WTC11 (cell line): ENCODE measurements at regions not wholly inside any gene's neighbourhood (a gene's known extent, or its start where the extent isn't known, plus 50 kb on each side); places are given as distances from the start of the nearest gene placed in this dataset.

Experiments
- ATAC-seq: fragments of 200-7000 bp; cut with Tn5 transposase; 2 replicates; pipeline ENCODE4 v1.10.0; 2021; ENCODE audit warnings: mild to moderate bottlenecking, moderate library complexity
- CTCF ChIA-PET: fragments of 300-600 bp; sonication (Branson Sonifier 250); formaldehyde crosslinking; loops from one replicate; lab custom pipeline; 2021; ENCODE audit warnings: antibody characterized with exemption; lab: Charles Lee
- POLR2A ChIA-PET: fragments of 350-600 bp; sonication (Branson Sonifier 250); formaldehyde crosslinking; loops from one replicate; lab custom pipeline; 2021; ENCODE audit warnings: antibody characterized with exemption; lab: Charles Lee
- DNase-seq: peaks from one replicate; pipeline ENCODE4 v3.0.0; 2021; ENCODE audit warnings: low spot score
- H3K27ac Mint-ChIP-seq: 2 replicates; pipeline ENCODE4 v1.8.0; 2021; ENCODE audit warnings: mixed read lengths
- H3K27me3 Mint-ChIP-seq: 2 replicates; pipeline ENCODE4 v1.8.0; 2021; ENCODE audit warnings: low read depth, mild to moderate bottlenecking, moderate library complexity, mixed read lengths
- H3K36me3 Mint-ChIP-seq: 2 replicates; pipeline ENCODE4 v1.8.0; 2021; ENCODE audit warnings: mixed read lengths
- H3K4me1 Mint-ChIP-seq: 2 replicates; pipeline ENCODE4 v1.8.0; 2022; ENCODE audit warnings: mixed read lengths
- H3K4me3 Mint-ChIP-seq: 2 replicates; pipeline ENCODE4 v1.8.0; 2021; ENCODE audit warnings: mild to moderate bottlenecking, moderate library complexity, mixed read lengths
- H3K9me3 Mint-ChIP-seq: 2 replicates; pipeline ENCODE4 v1.8.0; 2021; ENCODE audit warnings: mixed read lengths
- AR ChIP-seq: fragments of 250-450 bp; sonication (Bioruptor Pico); IDR thresholded peaks from 2 replicates; pipeline ENCODE4 v1.9.0; 2021; ENCODE audit warnings: mild to moderate bottlenecking
- CBFB ChIP-seq: sonication (generic); formaldehyde crosslinking; IDR thresholded peaks from 2 replicates; pipeline ENCODE4 v1.8.1; 2022; ENCODE audit warnings: mild to moderate bottlenecking, low read depth, missing genetic modification reagents
- FOXJ3 ChIP-seq: sonication (generic); formaldehyde crosslinking; IDR thresholded peaks from 2 replicates; pipeline ENCODE4 v1.9.0; 2021; ENCODE audit warnings: missing genetic modification reagents, mild to moderate bottlenecking, borderline replicate concordance
- FOXK1 ChIP-seq: sonication (generic); formaldehyde crosslinking; IDR thresholded peaks from 2 replicates; pipeline ENCODE4 v1.8.0; 2022; ENCODE audit warnings: mild to moderate bottlenecking, moderate library complexity, missing genetic modification reagents
- FOXP1 ChIP-seq: sonication (generic); formaldehyde crosslinking; IDR thresholded peaks from 2 replicates; pipeline ENCODE4 v1.8.0; 2022; ENCODE audit warnings: missing genetic modification reagents, mild to moderate bottlenecking, moderate library complexity, borderline replicate concordance
- IRF2 ChIP-seq: sonication (generic); formaldehyde crosslinking; IDR thresholded peaks from 2 replicates; pipeline ENCODE4 v1.8.0; 2022; ENCODE audit warnings: low read depth, missing genetic modification reagents, borderline replicate concordance
- JUN ChIP-seq: sonication (generic); formaldehyde crosslinking; IDR thresholded peaks from 2 replicates; pipeline ENCODE4 v1.8.0; 2023; ENCODE audit warnings: mild to moderate bottlenecking, missing genetic modification reagents
- MAX ChIP-seq: sonication (generic); formaldehyde crosslinking; IDR thresholded peaks from 2 replicates; pipeline ENCODE4 v1.8.0; 2022; ENCODE audit warnings: mild to moderate bottlenecking, missing genetic modification reagents
- MYBL2 ChIP-seq: sonication (generic); formaldehyde crosslinking; IDR thresholded peaks from 2 replicates; pipeline ENCODE4 v1.8.1; 2023; ENCODE audit warnings: mild to moderate bottlenecking, moderate library complexity, missing genetic modification reagents
- SOX15 ChIP-seq: fragments of 250-450 bp; sonication (Bioruptor Pico); IDR thresholded peaks from 2 replicates; pipeline ENCODE4 v1.9.0; 2021; ENCODE audit warnings: mild to moderate bottlenecking
- ZMAT4 ChIP-seq: fragments of 250-450 bp; sonication (Bioruptor Pico); IDR thresholded peaks from 2 replicates; pipeline ENCODE4 v1.9.0; 2021; ENCODE audit warnings: mild to moderate bottlenecking
- ZNF232 ChIP-seq: sonication (generic); formaldehyde crosslinking; IDR thresholded peaks from 2 replicates; pipeline ENCODE4 v1.8.0; 2022; ENCODE audit warnings: mild to moderate bottlenecking, missing genetic modification reagents
- ZNF263 ChIP-seq: sonication (generic); formaldehyde crosslinking; IDR thresholded peaks from 2 replicates; pipeline ENCODE4 v1.8.1; 2022; ENCODE audit warnings: low read depth, mild to moderate bottlenecking, moderate library complexity, missing genetic modification reagents
- ZNF416 ChIP-seq: fragments of 250-450 bp; sonication (Bioruptor Pico); IDR thresholded peaks from 2 replicates; pipeline ENCODE4 v1.9.0; 2021; ENCODE audit warnings: mild to moderate bottlenecking, inconsistent platforms
- ZNF423 ChIP-seq: fragments of 250-450 bp; sonication (Bioruptor Pico); IDR thresholded peaks from 2 replicates; pipeline ENCODE4 v2.1.2; 2022; ENCODE audit warnings: mild to moderate bottlenecking, moderate library complexity
- TF ChIP-seq, protein P1 (sequence below): fragments of 250-450 bp; sonication (Bioruptor Pico); IDR thresholded peaks from 2 replicates; pipeline ENCODE4 v1.9.0; 2021; ENCODE audit warnings: mild to moderate bottlenecking, borderline replicate concordance
- TF ChIP-seq, protein P2 (sequence below): sonication (generic); formaldehyde crosslinking; IDR thresholded peaks from 2 replicates; pipeline ENCODE4 v1.8.1; 2023; ENCODE audit warnings: mild to moderate bottlenecking, missing genetic modification reagents

GRCh38 chr11:123323568-123323967 is 106.5 kb upstream of the GRAMD1B start:
- CTCF ChIA-PET: no interaction called here
- H3K27me3 Mint-ChIP-seq: no peaks in the 10 kb centered on the region
- no peak for TF ChIP-seq AR (CRISPR knock-in tag)
- TF ChIP-seq, all 79 proteins: peak for 0
- H3K4me1 Mint-ChIP-seq: no peaks in the 10 kb centered on the region
- H3K9me3 Mint-ChIP-seq: no peaks in the 10 kb centered on the region
- POLR2A ChIA-PET: no interaction called here
- H3K27ac Mint-ChIP-seq: no peak overlapping the region
- H3K36me3 Mint-ChIP-seq: no peaks in the 10 kb centered on the region
- no peak overlapping the region for H3K4me3 Mint-ChIP-seq
- no peak for ATAC-seq
- no peak for DNase-seq

GRCh38 chr11:123321636-123322035 is 108.4 kb upstream of the GRAMD1B start:
- ChIA-PET POLR2A (no interaction called here), CTCF (interaction anchor here (1.4 kb wide), 1 partner anchor 219 kb away, joined by 3 read pairs; no protein-coding TSS in a partner anchor)
- Mint-ChIP-seq H3K27me3 (peaks cover 3% of the 10 kb centered on the region), H3K9me3 (no peaks in the 10 kb centered on the region), H3K36me3 (no peaks in the 10 kb centered on the region), H3K27ac (no peak overlapping the region), H3K4me3 (no peak overlapping the region), H3K4me1 (no peaks in the 10 kb centered on the region)
- DNase-seq (no peak), ATAC-seq (no peak)
- TF ChIP-seq FOXK1 (CRISPR knock-in tag) (no peak), CBFB (no peak), ZMAT4 (no peak), ZNF416 (no peak), JUN (CRISPR knock-in tag) (no peak), MAX (no peak), ZNF232 (CRISPR knock-in tag) (no peak), FOXJ3 (CRISPR knock-in tag) (no peak), MYBL2 (CRISPR knock-in tag) (no peak), ZNF423 (no peak), FOXP1 (no peak), SOX15 (no peak), ZNF263 (CRISPR knock-in tag) (no peak), IRF2 (no peak)
- TF ChIP-seq, protein P1, sequence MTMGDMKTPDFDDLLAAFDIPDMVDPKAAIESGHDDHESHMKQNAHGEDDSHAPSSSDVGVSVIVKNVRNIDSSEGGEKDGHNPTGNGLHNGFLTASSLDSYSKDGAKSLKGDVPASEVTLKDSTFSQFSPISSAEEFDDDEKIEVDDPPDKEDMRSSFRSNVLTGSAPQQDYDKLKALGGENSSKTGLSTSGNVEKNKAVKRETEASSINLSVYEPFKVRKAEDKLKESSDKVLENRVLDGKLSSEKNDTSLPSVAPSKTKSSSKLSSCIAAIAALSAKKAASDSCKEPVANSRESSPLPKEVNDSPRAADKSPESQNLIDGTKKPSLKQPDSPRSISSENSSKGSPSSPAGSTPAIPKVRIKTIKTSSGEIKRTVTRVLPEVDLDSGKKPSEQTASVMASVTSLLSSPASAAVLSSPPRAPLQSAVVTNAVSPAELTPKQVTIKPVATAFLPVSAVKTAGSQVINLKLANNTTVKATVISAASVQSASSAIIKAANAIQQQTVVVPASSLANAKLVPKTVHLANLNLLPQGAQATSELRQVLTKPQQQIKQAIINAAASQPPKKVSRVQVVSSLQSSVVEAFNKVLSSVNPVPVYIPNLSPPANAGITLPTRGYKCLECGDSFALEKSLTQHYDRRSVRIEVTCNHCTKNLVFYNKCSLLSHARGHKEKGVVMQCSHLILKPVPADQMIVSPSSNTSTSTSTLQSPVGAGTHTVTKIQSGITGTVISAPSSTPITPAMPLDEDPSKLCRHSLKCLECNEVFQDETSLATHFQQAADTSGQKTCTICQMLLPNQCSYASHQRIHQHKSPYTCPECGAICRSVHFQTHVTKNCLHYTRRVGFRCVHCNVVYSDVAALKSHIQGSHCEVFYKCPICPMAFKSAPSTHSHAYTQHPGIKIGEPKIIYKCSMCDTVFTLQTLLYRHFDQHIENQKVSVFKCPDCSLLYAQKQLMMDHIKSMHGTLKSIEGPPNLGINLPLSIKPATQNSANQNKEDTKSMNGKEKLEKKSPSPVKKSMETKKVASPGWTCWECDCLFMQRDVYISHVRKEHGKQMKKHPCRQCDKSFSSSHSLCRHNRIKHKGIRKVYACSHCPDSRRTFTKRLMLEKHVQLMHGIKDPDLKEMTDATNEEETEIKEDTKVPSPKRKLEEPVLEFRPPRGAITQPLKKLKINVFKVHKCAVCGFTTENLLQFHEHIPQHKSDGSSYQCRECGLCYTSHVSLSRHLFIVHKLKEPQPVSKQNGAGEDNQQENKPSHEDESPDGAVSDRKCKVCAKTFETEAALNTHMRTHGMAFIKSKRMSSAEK (CRISPR knock-in tag): no peak
- TF ChIP-seq, protein P2, sequence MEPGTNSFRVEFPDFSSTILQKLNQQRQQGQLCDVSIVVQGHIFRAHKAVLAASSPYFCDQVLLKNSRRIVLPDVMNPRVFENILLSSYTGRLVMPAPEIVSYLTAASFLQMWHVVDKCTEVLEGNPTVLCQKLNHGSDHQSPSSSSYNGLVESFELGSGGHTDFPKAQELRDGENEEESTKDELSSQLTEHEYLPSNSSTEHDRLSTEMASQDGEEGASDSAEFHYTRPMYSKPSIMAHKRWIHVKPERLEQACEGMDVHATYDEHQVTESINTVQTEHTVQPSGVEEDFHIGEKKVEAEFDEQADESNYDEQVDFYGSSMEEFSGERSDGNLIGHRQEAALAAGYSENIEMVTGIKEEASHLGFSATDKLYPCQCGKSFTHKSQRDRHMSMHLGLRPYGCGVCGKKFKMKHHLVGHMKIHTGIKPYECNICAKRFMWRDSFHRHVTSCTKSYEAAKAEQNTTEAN (CRISPR knock-in tag): no peak
